ENCODE measurements at regions not wholly inside any gene's neighbourhood (a gene's known extent, or its start where the extent isn't known, plus 50 kb on each side); places are given as distances from the start of the nearest gene placed in this dataset.

DNA sequence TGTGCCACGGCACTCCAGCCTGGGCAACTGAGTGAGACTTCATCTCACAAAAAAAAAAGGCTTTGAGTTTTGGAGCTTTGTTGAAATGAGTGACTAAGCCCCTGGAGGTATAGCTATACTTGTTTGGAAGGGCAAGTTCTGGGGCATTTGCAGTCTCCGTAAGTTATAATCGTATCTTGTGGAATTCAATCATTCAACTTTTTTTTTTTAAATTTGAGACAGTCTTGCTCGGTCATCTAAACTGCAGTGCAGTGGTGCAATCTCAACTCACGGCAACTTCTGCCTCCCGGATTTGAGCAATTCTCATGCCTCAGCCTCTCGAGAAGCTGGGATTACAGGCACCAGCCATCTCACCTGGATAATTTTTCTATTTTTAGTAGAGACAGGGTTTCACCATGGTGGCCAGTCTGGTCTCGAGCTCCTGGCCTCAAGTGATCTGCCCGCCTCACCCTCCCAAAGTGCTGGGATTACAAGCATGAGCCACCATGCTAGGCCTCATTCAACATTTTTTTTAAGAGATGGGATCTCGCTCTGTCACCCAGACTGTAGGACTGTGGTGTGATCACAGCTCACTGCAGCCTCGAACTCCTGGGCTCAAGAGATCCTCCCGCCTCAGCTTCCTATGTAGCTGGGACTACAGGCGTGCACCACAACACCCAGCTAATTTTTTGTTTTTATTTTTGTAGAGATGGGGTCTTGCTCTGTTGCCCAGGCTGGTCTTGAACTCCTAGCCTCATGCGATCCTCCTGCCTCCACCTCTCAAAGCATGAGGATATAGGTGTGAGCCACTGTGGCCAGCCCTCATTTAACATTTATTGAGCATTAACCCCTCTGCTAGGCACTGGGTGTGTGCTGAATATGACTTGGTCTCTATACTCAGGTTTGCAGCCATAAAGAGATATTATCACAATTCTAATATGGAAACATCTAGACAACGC lies 133.7 kb upstream of the MAP1LC3B2 start:
- no peak overlapping the region; the same call in 1 of the 2 replicates for H3K9ac ChIP-seq (ENCODE audit: low read depth, low read length)
- H4K5ac ChIP-seq (ENCODE audit: low read depth, low read length): peak overlapping the region; percentile 29
- no peaks in the 10 kb centered on the region for H3K79me1 ChIP-seq (ENCODE audit: low read depth in 1 of 2, low read length in 2 of 2)
- in situ Hi-C loops (cut with MboI; ENCODE audit: low sequenced_read_pairs): no loop called here
- ChIA-PET POLR2A (ENCODE audit: unreplicated experiment) (no interaction called here), CTCF (interaction anchor here (0.7 kb wide), 1 partner anchor 214 kb away, joined by 4 read pairs; no protein-coding TSS in a partner anchor)
- H2AK5ac ChIP-seq (ENCODE audit: low read depth, low read length): peak overlapping the region; percentile 31
- peak overlapping the region; percentile 3; the same call in 1 of the 2 replicates for H3K23ac ChIP-seq (ENCODE audit: low read depth, low read length)
- no CpG with 5 or more reads among the region's 15 CpGs for WGBS, 2 experiments (ENCODE audit: extremely low coverage in 2 of 2, insufficient read length in 1 of 2)
- ATAC-seq (ENCODE audit: low read depth) (no peak), DNase-seq (no peak)
- H3K56ac ChIP-seq (ENCODE audit: extremely low read depth, insufficient read depth, low read length): 0 out of 2 replicates have a peak overlapping the region, but pooled peaks have one; percentile 28
- 0 out of 2 replicates have a peak, but pooled peaks cover 3% of the 10 kb centered on the region for H3K9me1 ChIP-seq (ENCODE audit: insufficient read depth, low read length)
- peaks cover 2% of the 10 kb centered on the region; the same call in 1 of the 2 replicates for H3K9me3 ChIP-seq (ENCODE audit: control insufficient read depth, insufficient read depth, low read length)
- peak overlapping the region; percentile 55; the same call in 1 of the 2 replicates for H3K18ac ChIP-seq (ENCODE audit: low read depth, low read length)
- peak overlapping the region; percentile 72 for H2BK5ac ChIP-seq (ENCODE audit: low read depth, low read length, poor library complexity, severe bottlenecking)
- H4K91ac ChIP-seq (ENCODE audit: insufficient read depth, low read depth, low read length): peak overlapping the region; percentile 75; the same call in 1 of the 2 replicates
- peak overlapping the region; percentile 94 for H2BK120ac ChIP-seq (ENCODE audit: low read depth, low read length)
- peaks cover 12% of the 10 kb centered on the region for H3K4me1 ChIP-seq (ENCODE audit: control insufficient read depth, insufficient read depth, low read length)
- H3K4me2 ChIP-seq (ENCODE audit: low read depth, low read length): peak overlapping the region; percentile 7; the same call in 1 of the 2 replicates
- H2AK9ac ChIP-seq (replicated peaks; ENCODE audit: low read depth, low read length, poor library complexity): peak overlapping the region; percentile 0
- H4K20me1 ChIP-seq (ENCODE audit: insufficient read depth, low read length): no peaks in the 10 kb centered on the region
- peak overlapping the region; percentile 66 for H3K4ac ChIP-seq (ENCODE audit: low read depth, low read length)
- no TSS peak for BruUV-seq (replicated peaks)
- H3K27me3 ChIP-seq (ENCODE audit: control insufficient read depth, insufficient read depth, low read length): no peaks in the 10 kb centered on the region
- H2AFZ ChIP-seq (replicated peaks; ENCODE audit: low read length, poor library complexity): no peak overlapping the region
- H3K36me3 ChIP-seq (ENCODE audit: control insufficient read depth, insufficient read depth, low read length): no peaks in the 10 kb centered on the region
- H3K14ac ChIP-seq (replicated peaks; ENCODE audit: low read depth, low read length): peak overlapping the region; percentile 7; the same call in 1 of the 2 replicates
- TF ChIP-seq RCOR1 (IDR thresholded peaks at IDR 0.05; ENCODE audit: insufficient replicate concordance, low read length) (no peak), MAZ (IDR thresholded peaks at IDR 0.05; ENCODE audit: borderline replicate concordance, low read depth, low read length) (no peak), NFE2L2 (IDR thresholded peaks at IDR 0.05; ENCODE audit: low read depth, low read length) (no peak), CHD1 (IDR thresholded peaks at IDR 0.05; ENCODE audit: low read depth, low read length) (no peak), MXI1 (IDR thresholded peaks at IDR 0.05; ENCODE audit: borderline replicate concordance, low read depth, low read length) (no peak), FOS (IDR thresholded peaks at IDR 0.05; ENCODE audit: low read depth, low read length) (no peak), BHLHE40 (IDR thresholded peaks at IDR 0.05; ENCODE audit: low read depth, low read length) (no peak), MAFK (IDR thresholded peaks at IDR 0.05; ENCODE audit: low read depth, low read length) (no peak), SMC3 (IDR thresholded peaks at IDR 0.05; ENCODE audit: low read depth, low read length) (no peak), POLR2A (IDR thresholded peaks at IDR 0.05; ENCODE audit: low read depth, low read length) (no peak), CEBPB (IDR thresholded peaks at IDR 0.05; ENCODE audit: low read depth, low read length) (no peak), RFX5 (IDR thresholded peaks at IDR 0.05; ENCODE audit: low read depth, low read length) (no peak)
- TF ChIP-seq, protein P1, sequence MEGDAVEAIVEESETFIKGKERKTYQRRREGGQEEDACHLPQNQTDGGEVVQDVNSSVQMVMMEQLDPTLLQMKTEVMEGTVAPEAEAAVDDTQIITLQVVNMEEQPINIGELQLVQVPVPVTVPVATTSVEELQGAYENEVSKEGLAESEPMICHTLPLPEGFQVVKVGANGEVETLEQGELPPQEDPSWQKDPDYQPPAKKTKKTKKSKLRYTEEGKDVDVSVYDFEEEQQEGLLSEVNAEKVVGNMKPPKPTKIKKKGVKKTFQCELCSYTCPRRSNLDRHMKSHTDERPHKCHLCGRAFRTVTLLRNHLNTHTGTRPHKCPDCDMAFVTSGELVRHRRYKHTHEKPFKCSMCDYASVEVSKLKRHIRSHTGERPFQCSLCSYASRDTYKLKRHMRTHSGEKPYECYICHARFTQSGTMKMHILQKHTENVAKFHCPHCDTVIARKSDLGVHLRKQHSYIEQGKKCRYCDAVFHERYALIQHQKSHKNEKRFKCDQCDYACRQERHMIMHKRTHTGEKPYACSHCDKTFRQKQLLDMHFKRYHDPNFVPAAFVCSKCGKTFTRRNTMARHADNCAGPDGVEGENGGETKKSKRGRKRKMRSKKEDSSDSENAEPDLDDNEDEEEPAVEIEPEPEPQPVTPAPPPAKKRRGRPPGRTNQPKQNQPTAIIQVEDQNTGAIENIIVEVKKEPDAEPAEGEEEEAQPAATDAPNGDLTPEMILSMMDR (conservative IDR thresholded peaks at IDR 0.05; ENCODE audit: low read depth, low read length): no peak
- TF ChIP-seq, protein P2, sequence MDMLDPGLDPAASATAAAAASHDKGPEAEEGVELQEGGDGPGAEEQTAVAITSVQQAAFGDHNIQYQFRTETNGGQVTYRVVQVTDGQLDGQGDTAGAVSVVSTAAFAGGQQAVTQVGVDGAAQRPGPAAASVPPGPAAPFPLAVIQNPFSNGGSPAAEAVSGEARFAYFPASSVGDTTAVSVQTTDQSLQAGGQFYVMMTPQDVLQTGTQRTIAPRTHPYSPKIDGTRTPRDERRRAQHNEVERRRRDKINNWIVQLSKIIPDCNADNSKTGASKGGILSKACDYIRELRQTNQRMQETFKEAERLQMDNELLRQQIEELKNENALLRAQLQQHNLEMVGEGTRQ (IDR thresholded peaks at IDR 0.05; ENCODE audit: low read depth, low read length): no peak
- intact Hi-C loops (cut with micrococcal nuclease): loop anchor here (1.0 to 10.0 kb wide), 5 partner anchors 9 to 428 kb away; partner anchors contain the start of gene MED13L
- H3K27ac ChIP-seq (ENCODE audit: insufficient read depth, low read length): peak overlapping the region; percentile 64
- peak overlapping the region; percentile 25 to 74 for H4K8ac ChIP-seq (ENCODE audit: low read depth in 2 of 2, low read length in 2 of 2)
- peak overlapping the region; percentile 66 for H2BK20ac ChIP-seq (ENCODE audit: low read depth, low read length)
- no peak overlapping the region for H3K4me3 ChIP-seq (ENCODE audit: insufficient read depth, low read depth, low read length)
- dilution Hi-C loops (cut with HindIII; ENCODE audit: low sequenced_read_pairs, unreplicated experiment): no loop called here
- H2BK15ac ChIP-seq (ENCODE audit: low read depth, low read length): peak overlapping the region; percentile 67; the same call in 2 of the 3 replicates

Data from IMR-90 (cell line).